Loucy (cell line): ENCODE measurements at regions not wholly inside any gene's neighbourhood (a gene's known extent, or its start where the extent isn't known, plus 50 kb on each side); places are given as distances from the start of the nearest gene placed in this dataset.
"Not testable (repeated sequence)": the region's sequence is repeated elsewhere in the genome, so short reads cannot be mapped to it uniquely, and the experiment has no call there.

Experiments
- CTCF ChIP-seq: fragments of 200-600 bp; sonication (generic); conservative IDR thresholded peaks from 2 replicates; pipeline ENCODE4 v1.5.1; 2014; ENCODE audit warnings: mild to moderate bottlenecking, antibody characterized with exemption, low read length
- EZH2phosphoT487 ChIP-seq: fragments of 200-600 bp; IDR thresholded peaks from 2 replicates; pipeline ENCODE4 v1.6.1; 2018; ENCODE audit warnings: antibody characterized with exemption, mild to moderate bottlenecking, moderate library complexity, borderline replicate concordance

- TF ChIP-seq CTCF, EZH2phosphoT487: not testable (repeated sequence)
Observed at GRCh38 chr5:99423396-99423795, 494.6 kb upstream of the CHD1 start.
